ENCODE measurements at regions not wholly inside any gene's neighbourhood (a gene's known extent, or its start where the extent isn't known, plus 50 kb on each side); places are given as distances from the start of the nearest gene placed in this dataset.

DNA sequence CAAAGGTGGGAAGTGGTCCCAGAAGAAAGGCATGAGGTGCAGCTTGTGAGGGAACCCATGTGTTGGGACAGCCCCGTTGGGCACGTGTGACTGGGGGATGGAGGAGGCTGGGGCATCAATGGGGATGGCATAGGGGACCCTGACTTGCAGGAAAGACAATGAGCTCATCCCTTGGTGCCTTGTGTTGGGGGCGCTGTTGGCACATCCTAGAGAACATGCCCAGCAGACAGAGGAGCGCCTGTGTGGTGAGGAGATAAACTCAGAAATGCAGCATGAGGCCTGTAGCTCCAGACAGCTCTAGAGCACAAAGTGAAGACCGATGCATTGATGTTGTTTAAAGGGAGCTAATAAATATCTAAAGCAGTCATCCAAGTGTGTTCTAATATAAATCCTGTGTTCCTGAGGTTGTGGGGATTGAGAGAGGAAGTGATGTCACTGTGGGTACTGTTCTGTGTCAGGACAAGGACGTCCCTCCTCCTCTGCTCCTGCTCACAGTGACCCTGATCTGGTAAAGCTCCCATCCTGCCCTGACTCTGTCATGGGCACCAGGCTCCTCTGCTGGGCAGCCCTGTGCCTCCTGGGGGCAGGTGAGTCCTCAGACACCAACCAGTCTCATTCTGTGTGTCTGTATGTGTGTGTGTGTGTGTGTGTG lies 126.1 kb upstream of the PRSS58 start:
- TF ChIP-seq POLR2AphosphoS5 (IDR thresholded peaks at IDR 0.05; ENCODE audit: low read depth), result no peak
- TF ChIP-seq, protein P1, sequence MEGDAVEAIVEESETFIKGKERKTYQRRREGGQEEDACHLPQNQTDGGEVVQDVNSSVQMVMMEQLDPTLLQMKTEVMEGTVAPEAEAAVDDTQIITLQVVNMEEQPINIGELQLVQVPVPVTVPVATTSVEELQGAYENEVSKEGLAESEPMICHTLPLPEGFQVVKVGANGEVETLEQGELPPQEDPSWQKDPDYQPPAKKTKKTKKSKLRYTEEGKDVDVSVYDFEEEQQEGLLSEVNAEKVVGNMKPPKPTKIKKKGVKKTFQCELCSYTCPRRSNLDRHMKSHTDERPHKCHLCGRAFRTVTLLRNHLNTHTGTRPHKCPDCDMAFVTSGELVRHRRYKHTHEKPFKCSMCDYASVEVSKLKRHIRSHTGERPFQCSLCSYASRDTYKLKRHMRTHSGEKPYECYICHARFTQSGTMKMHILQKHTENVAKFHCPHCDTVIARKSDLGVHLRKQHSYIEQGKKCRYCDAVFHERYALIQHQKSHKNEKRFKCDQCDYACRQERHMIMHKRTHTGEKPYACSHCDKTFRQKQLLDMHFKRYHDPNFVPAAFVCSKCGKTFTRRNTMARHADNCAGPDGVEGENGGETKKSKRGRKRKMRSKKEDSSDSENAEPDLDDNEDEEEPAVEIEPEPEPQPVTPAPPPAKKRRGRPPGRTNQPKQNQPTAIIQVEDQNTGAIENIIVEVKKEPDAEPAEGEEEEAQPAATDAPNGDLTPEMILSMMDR (IDR thresholded peaks at IDR 0.05; ENCODE audit: insufficient read depth, low read length), result no peak
- TF ChIP-seq, protein P2, sequence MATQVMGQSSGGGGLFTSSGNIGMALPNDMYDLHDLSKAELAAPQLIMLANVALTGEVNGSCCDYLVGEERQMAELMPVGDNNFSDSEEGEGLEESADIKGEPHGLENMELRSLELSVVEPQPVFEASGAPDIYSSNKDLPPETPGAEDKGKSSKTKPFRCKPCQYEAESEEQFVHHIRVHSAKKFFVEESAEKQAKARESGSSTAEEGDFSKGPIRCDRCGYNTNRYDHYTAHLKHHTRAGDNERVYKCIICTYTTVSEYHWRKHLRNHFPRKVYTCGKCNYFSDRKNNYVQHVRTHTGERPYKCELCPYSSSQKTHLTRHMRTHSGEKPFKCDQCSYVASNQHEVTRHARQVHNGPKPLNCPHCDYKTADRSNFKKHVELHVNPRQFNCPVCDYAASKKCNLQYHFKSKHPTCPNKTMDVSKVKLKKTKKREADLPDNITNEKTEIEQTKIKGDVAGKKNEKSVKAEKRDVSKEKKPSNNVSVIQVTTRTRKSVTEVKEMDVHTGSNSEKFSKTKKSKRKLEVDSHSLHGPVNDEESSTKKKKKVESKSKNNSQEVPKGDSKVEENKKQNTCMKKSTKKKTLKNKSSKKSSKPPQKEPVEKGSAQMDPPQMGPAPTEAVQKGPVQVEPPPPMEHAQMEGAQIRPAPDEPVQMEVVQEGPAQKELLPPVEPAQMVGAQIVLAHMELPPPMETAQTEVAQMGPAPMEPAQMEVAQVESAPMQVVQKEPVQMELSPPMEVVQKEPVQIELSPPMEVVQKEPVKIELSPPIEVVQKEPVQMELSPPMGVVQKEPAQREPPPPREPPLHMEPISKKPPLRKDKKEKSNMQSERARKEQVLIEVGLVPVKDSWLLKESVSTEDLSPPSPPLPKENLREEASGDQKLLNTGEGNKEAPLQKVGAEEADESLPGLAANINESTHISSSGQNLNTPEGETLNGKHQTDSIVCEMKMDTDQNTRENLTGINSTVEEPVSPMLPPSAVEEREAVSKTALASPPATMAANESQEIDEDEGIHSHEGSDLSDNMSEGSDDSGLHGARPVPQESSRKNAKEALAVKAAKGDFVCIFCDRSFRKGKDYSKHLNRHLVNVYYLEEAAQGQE (IDR thresholded peaks at IDR 0.05; ENCODE audit: insufficient replicate concordance, low read depth), result no peak
